ENCODE measurements at regions not wholly inside any gene's neighbourhood (a gene's known extent, or its start where the extent isn't known, plus 50 kb on each side); places are given as distances from the start of the nearest gene placed in this dataset.

DNA sequence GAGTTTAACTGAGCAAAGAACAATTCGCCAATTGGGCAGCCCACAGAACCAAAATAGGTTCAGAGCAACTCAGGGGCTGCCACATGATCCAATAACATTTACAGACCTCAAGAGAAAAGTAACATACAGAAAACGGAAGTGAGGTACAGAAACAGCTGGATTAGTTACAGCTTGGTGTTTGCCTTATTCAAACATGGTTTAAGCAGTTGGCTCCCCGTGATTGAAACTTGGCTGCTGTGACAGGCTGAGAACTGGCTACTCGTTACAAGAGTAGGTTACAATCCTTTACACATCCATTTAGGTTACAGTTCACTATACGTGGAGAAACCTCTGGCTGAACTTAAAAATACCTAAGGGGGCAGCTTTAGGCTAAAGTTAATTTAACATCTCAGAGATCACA lies 673.1 kb upstream of the PHF14 start:
- no peaks in the 10 kb centered on the region for H4K20me1 ChIP-seq (ENCODE audit: insufficient read depth, low read length)
- H3K4me1 ChIP-seq (ENCODE audit: insufficient read depth, low read length): no peaks in the 10 kb centered on the region
- no peaks in the 10 kb centered on the region for H3K36me3 ChIP-seq (ENCODE audit: insufficient read depth, low read length)
- TF ChIP-seq EZH2 (IDR thresholded peaks at IDR 0.05; ENCODE audit: borderline replicate concordance, low read depth, low read length, severe bottlenecking): no peak
- TF ChIP-seq, protein P1, sequence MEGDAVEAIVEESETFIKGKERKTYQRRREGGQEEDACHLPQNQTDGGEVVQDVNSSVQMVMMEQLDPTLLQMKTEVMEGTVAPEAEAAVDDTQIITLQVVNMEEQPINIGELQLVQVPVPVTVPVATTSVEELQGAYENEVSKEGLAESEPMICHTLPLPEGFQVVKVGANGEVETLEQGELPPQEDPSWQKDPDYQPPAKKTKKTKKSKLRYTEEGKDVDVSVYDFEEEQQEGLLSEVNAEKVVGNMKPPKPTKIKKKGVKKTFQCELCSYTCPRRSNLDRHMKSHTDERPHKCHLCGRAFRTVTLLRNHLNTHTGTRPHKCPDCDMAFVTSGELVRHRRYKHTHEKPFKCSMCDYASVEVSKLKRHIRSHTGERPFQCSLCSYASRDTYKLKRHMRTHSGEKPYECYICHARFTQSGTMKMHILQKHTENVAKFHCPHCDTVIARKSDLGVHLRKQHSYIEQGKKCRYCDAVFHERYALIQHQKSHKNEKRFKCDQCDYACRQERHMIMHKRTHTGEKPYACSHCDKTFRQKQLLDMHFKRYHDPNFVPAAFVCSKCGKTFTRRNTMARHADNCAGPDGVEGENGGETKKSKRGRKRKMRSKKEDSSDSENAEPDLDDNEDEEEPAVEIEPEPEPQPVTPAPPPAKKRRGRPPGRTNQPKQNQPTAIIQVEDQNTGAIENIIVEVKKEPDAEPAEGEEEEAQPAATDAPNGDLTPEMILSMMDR (IDR thresholded peaks at IDR 0.05; ENCODE audit: borderline replicate concordance, extremely low read depth, low read length, poor library complexity, severe bottlenecking): no peak
- DNase-seq (no peak), ATAC-seq (ENCODE audit: insufficient read depth, low read depth) (no peak)
- H3K9me3 ChIP-seq (ENCODE audit: insufficient read depth, low read length, severe bottlenecking): no peaks in the 10 kb centered on the region
- H3K27me3 ChIP-seq (ENCODE audit: insufficient read depth, low read length, poor library complexity): no peaks in the 10 kb centered on the region
- no peak overlapping the region for H3K9ac ChIP-seq (ENCODE audit: low read depth, low read length)
- H2AFZ ChIP-seq (ENCODE audit: low read depth, low read length): no peak overlapping the region
- no peaks in the 10 kb centered on the region for H3K79me2 ChIP-seq (ENCODE audit: insufficient read depth, low read length)
- H3K4me3 ChIP-seq (ENCODE audit: low read depth in 1 of 2, low read length in 2 of 2): no peak overlapping the region
- no peak overlapping the region for H3K4me2 ChIP-seq (ENCODE audit: insufficient read depth, low read length)
- no peak overlapping the region for H3K27ac ChIP-seq (ENCODE audit: low read length)

DNA sequence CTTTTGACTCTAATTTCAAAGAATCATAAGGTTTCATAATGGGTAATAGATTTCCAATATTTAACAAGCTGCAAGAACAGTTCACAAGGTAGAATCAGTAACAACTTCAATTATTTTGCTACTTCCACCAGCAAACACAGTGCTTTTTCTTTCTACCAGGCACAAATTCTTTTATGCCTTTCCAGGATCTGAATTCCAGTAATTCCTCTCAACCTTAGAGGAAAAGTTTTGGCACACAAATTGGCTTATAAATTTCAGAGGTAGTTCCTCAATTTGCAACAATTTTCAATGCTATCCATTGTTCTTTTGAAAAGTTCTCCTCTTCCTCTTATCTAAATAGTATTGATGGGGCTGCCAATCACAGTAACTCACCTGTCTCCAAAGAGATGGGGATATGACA lies 665.4 kb upstream of the PHF14 start:
- H2AFZ ChIP-seq (ENCODE audit: low read depth, low read length): no peak overlapping the region
- no peak for ATAC-seq (ENCODE audit: insufficient read depth, low read depth)
- no peak overlapping the region for H3K27ac ChIP-seq (ENCODE audit: low read length)
- H3K79me2 ChIP-seq (ENCODE audit: insufficient read depth, low read length): no peaks in the 10 kb centered on the region
- no peak overlapping the region for H3K9ac ChIP-seq (ENCODE audit: low read depth, low read length)
- no peaks in the 10 kb centered on the region for H3K4me1 ChIP-seq (ENCODE audit: insufficient read depth, low read length)
- H3K9me3 ChIP-seq (ENCODE audit: insufficient read depth, low read length, severe bottlenecking): no peaks in the 10 kb centered on the region
- H4K20me1 ChIP-seq (ENCODE audit: insufficient read depth, low read length): no peaks in the 10 kb centered on the region
- no peaks in the 10 kb centered on the region for H3K27me3 ChIP-seq (ENCODE audit: insufficient read depth, low read length, poor library complexity)
- no peaks in the 10 kb centered on the region for H3K36me3 ChIP-seq (ENCODE audit: insufficient read depth, low read length)
- H3K4me3 ChIP-seq (ENCODE audit: low read depth in 1 of 2, low read length in 2 of 2): no peak overlapping the region
- TF ChIP-seq, protein P1 (IDR thresholded peaks at IDR 0.05; ENCODE audit: borderline replicate concordance, extremely low read depth, low read length, poor library complexity, severe bottlenecking): no peak
- no peak for TF ChIP-seq EZH2 (IDR thresholded peaks at IDR 0.05; ENCODE audit: borderline replicate concordance, low read depth, low read length, severe bottlenecking)
- DNase-seq: no peak
- H3K4me2 ChIP-seq (ENCODE audit: insufficient read depth, low read length): no peak overlapping the region

DNA sequence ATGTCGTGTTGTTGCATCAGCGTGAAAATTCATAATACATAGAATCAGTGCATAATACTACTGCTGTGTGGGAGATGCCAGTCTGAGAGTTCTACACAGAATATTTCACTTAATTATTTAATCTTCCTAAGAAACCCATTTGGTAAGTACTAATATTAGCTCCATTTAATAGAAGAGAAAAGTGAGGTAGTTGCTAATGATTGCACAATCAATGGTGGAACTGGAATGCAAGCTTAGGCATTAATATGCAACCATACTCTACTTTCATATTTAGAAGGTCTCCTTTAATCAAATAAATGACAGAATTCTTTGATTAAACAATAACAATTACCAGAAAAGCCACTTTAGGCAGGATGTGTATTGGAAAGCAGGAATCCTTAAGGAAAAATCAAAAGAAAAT lies 660.7 kb upstream of the PHF14 start:
- no peak overlapping the region for H3K27ac ChIP-seq (ENCODE audit: low read length)
- no peaks in the 10 kb centered on the region for H3K27me3 ChIP-seq (ENCODE audit: insufficient read depth, low read length, poor library complexity)
- H3K9ac ChIP-seq (ENCODE audit: low read depth, low read length): no peak overlapping the region
- TF ChIP-seq, protein P1 (IDR thresholded peaks at IDR 0.05; ENCODE audit: borderline replicate concordance, extremely low read depth, low read length, poor library complexity, severe bottlenecking): no peak
- TF ChIP-seq EZH2 (IDR thresholded peaks at IDR 0.05; ENCODE audit: borderline replicate concordance, low read depth, low read length, severe bottlenecking): no peak
- no peaks in the 10 kb centered on the region for H4K20me1 ChIP-seq (ENCODE audit: insufficient read depth, low read length)
- H3K9me3 ChIP-seq (ENCODE audit: insufficient read depth, low read length, severe bottlenecking): no peaks in the 10 kb centered on the region
- ATAC-seq (ENCODE audit: insufficient read depth, low read depth): no peak
- H3K79me2 ChIP-seq (ENCODE audit: insufficient read depth, low read length): no peaks in the 10 kb centered on the region
- DNase-seq: no peak
- H3K4me3 ChIP-seq (ENCODE audit: low read depth in 1 of 2, low read length in 2 of 2): no peak overlapping the region
- H3K36me3 ChIP-seq (ENCODE audit: insufficient read depth, low read length): no peaks in the 10 kb centered on the region
- no peak overlapping the region for H3K4me2 ChIP-seq (ENCODE audit: insufficient read depth, low read length)
- no peaks in the 10 kb centered on the region for H3K4me1 ChIP-seq (ENCODE audit: insufficient read depth, low read length)
- no peak overlapping the region for H2AFZ ChIP-seq (ENCODE audit: low read depth, low read length)

DNA sequence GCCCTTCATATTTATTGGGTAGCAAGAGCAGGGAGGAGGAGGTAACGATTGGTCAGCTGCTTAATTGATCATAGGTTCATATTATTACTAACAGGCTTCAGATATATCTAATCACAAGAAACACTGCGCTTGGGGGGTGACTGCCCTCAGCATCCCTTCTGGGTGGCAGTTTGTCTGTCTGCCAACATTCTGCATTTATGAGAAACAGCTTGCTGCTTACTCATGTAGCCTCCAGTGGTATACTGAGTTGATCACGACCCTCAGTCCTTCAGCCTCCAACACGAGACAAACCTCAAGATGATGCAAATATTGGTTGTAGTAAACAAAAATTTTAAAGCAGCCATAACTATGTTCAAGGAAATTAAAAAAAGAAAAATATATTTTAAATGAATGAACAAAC lies 657.8 kb upstream of the PHF14 start:
- Histone ChIP-seq H3K4me2 (ENCODE audit: insufficient read depth, low read length) (no peak overlapping the region), H2AFZ (ENCODE audit: low read depth, low read length) (no peak overlapping the region)
- ATAC-seq (ENCODE audit: insufficient read depth, low read depth): no peak

More for the DNA sequence above, 657.8 kb upstream of the PHF14 start:
- H3K27ac ChIP-seq (ENCODE audit: low read length): no peak overlapping the region
- no peaks in the 10 kb centered on the region for H3K36me3 ChIP-seq (ENCODE audit: insufficient read depth, low read length)
- no peak overlapping the region for H3K4me3 ChIP-seq (ENCODE audit: low read depth in 1 of 2, low read length in 2 of 2)
- no peaks in the 10 kb centered on the region for H3K4me1 ChIP-seq (ENCODE audit: insufficient read depth, low read length)
- H4K20me1 ChIP-seq (ENCODE audit: insufficient read depth, low read length): no peaks in the 10 kb centered on the region
- H3K27me3 ChIP-seq (ENCODE audit: insufficient read depth, low read length, poor library complexity): no peaks in the 10 kb centered on the region
- TF ChIP-seq EZH2 (IDR thresholded peaks at IDR 0.05; ENCODE audit: borderline replicate concordance, low read depth, low read length, severe bottlenecking): no peak
- H3K9ac ChIP-seq (ENCODE audit: low read depth, low read length): no peak overlapping the region
- no peaks in the 10 kb centered on the region for H3K9me3 ChIP-seq (ENCODE audit: insufficient read depth, low read length, severe bottlenecking)
- H3K79me2 ChIP-seq (ENCODE audit: insufficient read depth, low read length): no peaks in the 10 kb centered on the region
- no peak for DNase-seq
